GF-D8 (cell line): ENCODE measurements at regions not wholly inside any gene's neighbourhood (a gene's known extent, or its start where the extent isn't known, plus 50 kb on each side); places are given as distances from the start of the nearest gene placed in this dataset.

ENCODE experiments used
- DNase-seq: peaks from one replicate; lab custom pipeline; 2025; lab: John Stamatoyannopoulos, UW

DNA sequence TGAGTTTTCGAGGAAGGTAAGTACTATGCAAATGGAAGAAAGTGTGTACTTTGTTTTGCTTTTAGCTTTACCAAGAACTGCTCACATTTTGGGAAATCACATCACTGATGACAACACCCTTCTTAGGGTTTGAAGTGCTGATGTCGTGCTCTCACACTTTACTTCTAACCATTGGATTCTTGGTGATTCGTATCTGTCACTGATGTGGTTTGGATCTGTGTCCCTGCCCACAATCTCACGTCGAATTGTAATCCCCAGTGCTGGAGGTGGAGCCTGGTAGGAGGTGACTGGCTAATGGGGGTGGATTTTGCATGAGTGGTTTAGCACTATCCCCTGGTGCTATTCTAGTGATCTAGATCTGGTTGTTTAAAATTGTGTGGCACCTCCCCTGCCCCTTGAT is 75.4 kb upstream of the RGMA start:
- no peak for DNase-seq

DNA sequence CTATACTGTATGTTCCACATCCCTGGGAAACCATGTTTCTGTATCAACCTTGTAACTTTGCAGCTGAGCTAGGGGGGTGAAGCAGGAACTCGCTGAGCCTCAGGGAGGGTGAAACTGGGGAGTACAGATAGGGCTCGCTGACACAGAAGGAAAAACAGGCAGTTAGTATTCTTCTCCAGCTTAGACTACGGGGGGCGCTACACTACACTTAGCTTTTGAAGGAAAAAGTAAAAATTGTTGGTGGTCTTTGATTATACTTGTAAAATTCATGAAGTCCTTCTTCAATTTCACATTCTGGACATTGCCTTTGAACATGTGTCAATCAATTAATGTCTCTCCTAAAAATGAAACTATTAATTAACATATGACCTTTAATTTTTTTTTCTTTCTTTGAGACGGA is 73.5 kb upstream of the RGMA start:
- no peak for DNase-seq

DNA sequence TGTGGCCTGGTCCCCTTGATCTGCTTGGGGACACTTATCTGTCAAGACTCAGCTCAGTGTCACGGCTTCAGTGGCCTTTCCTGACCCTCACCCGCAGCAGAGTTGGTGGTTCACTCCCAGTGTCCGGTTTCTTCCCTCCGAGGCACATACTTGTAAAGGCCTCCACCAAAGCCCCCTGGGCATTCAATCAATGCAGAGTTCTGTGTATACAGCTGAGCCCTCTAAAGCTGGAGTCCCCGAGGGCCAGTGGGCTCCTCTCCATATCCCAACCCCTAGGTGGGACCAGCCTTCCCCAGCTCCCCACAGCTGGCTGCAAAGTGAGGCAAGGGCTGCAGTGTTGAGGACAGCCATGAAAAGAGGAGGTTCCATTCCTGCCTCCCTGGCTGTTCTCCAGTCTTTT is 70.9 kb upstream of the RGMA start:
- no peak for DNase-seq

DNA sequence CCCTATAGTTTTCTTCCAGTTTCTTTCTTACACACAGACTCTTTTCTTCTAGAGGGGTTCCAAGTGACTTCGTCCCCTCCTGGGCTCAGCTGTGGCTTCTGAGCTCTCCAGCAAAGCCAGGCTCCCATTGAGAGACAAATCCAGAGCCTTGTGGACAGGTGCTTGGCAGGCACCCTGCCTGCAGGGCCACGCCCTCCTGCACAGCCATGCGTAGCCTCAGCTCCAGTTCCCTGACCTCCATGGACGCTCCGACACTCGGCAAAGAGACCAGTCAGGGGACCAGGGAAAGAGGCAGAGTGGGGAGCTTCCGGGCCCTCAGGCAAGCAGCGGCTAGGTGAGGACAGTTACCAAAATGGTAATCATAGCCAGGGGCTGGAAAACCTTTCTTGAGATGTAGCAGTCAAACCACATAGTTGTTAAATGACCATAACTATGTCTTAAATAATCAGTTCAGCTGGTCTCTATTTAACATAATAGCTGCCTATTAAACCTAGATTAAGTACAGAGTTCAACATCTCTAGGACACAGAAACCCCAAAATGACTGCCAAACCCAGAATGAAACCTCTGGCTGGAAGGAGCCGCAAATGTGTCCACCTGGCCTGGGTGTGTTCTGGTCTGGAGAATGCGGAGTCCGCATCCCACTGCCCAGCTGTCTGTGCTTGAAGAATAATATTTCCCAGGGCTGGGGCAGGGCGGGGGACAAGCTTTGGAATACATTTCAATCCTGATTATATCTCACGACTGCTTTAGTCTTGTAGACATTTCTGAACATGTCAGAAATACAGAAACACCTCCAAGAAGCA is 69.3 kb upstream of the RGMA start:
- DNase-seq = no peak

DNA sequence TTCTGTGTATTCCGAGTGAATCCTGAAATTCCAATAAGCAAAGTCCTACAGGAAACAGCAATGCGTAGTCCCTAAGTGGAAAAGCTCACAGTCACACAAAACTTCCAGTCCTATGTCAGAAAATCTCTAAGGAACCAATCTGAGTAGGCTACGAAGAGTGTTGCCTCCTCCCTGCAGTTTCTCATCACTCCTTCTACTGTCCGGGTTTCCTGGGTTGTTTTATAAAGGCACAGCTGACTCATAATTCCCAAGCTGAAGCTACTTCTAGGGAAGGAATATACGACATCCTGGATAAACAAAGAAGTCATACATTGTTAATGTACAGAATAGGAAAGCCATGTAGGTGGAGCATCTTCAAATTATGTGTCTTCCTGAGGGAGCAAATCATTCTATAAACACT is 65.7 kb upstream of the RGMA start:
- DNase-seq = no peak

DNA sequence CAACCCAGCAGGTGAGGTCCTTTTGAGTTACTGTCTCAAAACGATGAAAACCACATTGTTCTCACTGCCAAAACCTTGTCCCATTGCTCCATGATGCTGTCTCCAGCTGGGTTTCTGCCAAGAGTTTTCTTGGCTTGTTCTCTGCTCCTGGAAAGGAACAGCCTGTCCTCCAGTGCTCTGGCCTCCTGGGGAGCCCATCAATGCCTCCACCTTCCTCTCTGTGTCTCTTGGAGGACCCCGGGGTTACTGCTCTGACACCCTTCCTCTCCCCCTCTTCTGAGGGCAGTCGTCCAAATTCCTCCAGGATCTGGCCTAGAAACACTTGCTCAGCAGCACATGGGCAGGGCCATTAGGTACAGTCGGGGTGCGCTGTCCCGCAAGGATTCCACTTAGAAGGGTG is 63.9 kb upstream of the RGMA start:
- no peak for DNase-seq

DNA sequence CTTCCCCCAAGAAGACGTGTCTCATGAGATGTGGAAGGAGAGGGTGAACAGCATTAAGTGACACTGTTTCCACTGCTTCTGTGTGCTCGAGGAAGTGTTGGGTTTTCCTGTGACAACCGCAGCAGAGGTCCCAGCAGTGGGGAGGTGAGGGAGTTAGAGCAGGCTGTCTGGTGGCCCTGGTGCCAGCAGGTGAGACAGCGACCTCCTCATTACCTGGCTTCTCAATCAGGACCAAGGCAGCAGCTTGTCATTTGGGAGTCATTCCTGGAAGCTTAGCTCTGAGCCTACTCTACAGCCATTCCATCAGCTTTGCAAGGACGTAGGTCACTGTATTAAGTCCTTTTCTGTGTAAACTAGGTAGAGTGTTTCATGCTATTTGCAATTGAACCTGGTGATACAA is 63.3 kb upstream of the RGMA start:
- no peak for DNase-seq

DNA sequence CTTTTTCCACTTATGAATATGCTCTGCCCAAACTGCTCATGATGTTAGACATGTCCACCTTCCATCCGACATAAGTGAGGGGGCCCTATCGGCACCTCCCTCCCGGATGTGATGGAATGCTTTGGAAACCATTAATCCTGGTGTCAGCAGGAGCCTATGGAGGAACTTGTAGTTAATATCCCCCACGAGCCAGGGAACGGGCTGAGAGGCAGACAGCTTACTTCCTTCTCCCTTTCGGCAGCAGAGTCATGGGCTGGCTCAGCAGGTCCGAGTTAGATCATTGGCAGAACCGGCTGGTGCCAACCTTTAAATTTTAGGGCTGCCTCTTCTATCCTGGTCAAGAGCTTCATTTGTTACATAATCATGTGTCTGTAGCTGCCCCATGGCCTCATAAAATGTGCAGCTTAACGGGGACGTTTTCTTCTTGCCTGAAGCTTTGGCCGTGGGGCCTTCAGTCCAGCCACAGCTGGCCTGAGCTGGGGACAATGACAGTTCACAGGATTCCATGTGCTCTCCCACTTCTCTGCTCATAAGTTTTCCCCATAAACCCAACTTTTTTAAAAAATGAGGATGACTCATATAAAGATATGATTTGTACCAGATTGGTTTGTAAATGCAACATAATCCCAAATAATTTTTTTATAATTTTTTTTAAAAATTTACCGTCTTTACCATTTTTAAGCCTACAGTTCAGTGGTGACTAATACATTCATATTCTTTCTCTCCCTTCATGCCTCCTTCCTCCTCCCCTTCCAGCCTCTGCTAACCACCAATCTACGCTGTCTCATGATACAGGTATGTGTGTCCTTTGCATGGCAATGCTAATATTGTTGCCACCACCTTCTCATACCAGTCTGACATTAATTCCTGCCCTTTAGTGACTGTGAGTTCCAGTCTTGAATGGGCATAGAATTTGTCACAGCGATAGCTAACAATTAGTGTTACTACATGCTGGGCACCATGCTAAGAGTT is 62.2 kb upstream of the RGMA start:
- DNase-seq = no peak

DNA sequence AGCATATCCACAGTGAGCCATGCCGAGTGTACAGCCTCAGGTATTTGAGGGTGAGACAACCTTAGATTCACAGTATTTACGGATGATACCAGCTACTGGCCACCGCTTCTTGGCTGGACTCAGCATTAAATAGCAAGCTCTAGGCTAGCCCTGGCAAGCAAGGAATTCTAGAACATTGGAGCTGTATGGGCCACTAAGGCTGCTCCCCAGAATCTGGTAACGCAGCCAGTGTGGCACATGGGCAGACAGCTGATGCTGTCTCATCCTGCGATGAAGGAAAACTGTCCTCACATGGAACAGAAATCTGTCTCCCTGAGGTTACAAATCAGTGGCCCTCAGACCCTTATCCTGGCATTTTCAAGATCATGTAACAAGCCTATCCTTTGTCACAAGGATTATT is 57.6 kb upstream of the RGMA start:
- DNase-seq = no peak

DNA sequence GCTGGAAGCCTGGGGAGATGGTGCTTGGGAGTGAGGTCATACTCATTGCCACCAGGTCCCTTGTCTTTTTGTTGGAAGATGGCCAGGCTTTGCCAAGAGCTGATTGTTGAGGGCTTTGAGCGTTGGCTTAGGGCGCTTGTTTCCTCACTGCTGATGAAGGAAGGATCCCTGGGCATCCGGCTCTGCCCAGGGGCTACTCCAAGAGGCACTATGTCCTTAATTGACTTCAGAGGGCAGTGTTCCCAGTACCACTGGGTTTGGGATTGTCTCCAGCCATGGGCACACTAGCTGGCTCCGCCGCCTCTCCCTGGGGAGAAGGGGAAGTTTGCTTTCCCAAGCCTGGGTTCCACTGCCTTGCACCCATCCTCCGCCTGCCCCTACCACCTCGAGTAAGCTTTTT is 57.2 kb upstream of the RGMA start:
- DNase-seq = no peak

DNA sequence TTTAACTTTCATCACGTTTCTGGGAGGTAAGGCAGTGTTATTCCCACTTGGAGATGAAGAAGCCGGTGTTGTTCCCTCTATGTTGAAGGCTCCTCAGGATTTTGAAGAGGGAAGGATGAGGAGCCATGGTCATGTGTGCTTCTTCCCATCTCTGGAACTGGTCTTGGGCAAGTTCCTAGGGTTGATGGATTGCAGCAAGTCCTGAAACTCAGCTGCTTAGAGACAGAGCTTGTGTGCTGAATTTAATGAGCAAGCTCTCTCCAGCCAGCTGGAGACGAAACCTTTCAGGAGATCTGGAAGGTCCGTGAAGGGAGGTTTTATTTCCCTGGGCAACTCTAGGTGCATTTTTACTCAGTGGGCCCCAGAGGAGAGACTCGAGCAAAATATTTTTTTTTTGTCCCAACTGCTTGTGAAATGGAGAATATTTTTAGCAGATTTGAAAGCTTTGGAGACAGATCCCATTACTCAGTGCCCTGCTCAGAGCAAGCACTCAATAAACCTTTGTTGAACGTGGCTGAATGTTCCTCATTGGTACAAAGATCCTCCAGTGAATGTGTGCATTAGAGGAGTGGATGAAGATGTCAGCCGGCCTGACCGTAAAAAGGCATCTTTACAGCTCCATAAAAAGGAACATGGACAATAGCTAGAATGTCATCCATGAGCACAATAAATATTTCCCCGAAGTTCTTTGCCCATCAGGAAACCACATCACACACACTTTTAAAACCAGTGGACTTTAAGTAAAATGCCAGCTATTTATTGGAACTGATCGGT is 55.6 kb upstream of the RGMA start:
- DNase-seq = no peak

DNA sequence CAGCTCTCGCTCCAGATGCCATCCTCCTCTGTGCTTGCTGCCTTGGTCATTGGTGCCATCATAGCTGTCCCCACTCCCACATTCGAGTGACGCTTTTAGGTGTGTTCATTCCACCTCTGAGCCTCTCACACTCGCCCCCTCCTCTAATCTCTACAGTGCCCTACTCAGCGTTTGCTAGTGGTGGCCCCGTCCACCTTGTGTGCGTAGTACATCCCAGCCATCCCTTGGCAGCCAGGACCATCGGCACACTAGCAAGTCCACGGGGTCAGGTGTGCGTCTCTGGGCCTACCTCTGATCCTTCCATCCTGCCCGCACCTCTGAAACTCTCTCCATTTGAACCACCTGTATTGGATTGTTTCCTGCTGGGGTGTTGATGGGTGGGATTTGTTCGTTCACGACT is 54.2 kb upstream of the RGMA start:
- no peak for DNase-seq

DNA sequence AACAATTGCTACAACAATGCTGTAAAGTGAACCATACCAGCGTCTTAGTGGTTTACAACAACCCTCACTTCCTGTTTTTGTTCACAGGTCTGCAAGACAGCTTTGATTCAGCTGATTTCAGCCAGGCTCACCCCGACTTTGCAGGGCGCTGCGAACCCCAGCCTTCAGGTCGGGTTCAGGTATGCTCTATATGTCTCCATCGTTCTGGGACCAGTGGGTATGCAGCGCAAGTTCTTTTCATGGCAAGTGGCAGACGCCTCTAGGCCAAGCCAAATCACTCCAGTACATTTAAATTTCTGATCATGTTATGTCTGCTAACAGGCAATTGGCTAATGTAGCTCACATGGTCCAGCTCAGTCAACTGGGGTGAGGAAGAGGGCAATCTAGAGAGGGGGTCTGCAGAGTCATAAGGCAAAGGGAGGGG is 52.4 kb upstream of the RGMA start:
- DNase-seq = no peak

DNA sequence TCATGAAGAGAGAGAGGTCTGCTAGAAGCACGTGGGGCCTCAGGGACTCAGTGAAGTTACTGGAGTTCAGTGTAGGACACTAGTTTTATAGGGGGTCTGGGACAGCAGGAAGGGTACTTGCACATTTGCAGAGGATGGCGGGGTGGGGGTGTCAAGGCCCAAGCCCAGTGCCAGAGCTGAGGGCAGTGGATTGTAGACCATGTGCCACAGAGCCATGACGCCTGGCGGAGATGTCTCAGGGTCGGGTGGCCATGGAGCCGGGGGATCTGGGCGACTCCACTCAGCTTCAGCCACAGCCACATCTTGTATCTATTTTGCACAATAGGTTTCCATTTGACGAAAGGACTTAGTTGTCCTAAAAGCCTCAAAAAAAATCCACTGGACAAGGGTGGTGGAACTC is 50.4 kb upstream of the RGMA start:
- DNase-seq = no peak

DNA sequence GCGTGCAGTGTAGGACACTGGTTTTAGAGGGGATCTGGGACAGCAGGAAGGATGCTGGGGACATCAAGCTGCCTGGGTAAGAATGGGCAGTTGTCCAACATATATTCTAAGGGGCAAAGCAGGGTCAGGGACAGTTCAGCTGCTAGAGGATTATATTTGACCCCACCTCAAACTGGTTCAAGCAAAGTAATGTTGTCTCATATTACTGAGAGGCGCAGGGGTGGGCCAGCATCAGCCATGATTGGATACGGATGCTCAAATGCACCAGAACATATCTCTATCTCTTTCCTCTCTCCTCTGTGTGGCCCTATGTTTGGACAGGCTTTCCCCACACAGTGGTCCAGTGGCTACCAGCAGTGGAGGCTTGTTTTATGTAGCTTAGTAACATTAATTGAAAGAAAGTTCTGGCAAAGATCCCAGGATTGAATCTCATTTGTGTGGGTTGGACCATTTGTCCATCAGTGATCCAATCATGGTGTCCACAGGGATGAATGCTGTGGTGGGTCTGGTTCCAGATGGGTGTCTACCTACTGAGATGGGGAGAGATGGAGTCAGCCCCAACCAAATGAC is 49.8 kb upstream of the RGMA start:
- DNase-seq = no peak
